ENCODE measurements at regions not wholly inside any gene's neighbourhood (a gene's known extent, or its start where the extent isn't known, plus 50 kb on each side); places are given as distances from the start of the nearest gene placed in this dataset.

- Histone ChIP-seq H3K27ac (ENCODE audit: low read depth, low read length) (no peak overlapping the region), H3K4me1 (ENCODE audit: control insufficient read depth, insufficient read depth, low read length) (peaks cover 43% of the 10 kb centered on the region), H3K27me3 (ENCODE audit: control insufficient read depth, insufficient read depth, low read length) (no peaks in the 10 kb centered on the region; the same call in 1 of the 2 replicates), H3K9ac (ENCODE audit: low read depth, low read length) (no peak overlapping the region), H3K9me3 (ENCODE audit: control insufficient read depth, insufficient read depth, low read length) (no peaks in the 10 kb centered on the region), H3K36me3 (ENCODE audit: control insufficient read depth, insufficient read depth, low read length) (no peaks in the 10 kb centered on the region), H3K4me3 (ENCODE audit: low read depth, low read length) (peak overlapping the region; percentile 33)
Measured at GRCh38 chr1:34656299-34656698, 98.5 kb upstream of the GJB5 start.

- Histone ChIP-seq H3K36me3 (ENCODE audit: control insufficient read depth, insufficient read depth, low read length) (no peaks in the 10 kb centered on the region), H3K9ac (ENCODE audit: low read depth, low read length) (no peak overlapping the region), H3K9me3 (ENCODE audit: control insufficient read depth, insufficient read depth, low read length) (no peaks in the 10 kb centered on the region), H3K27ac (ENCODE audit: low read depth, low read length) (no peak overlapping the region), H3K4me1 (ENCODE audit: control insufficient read depth, insufficient read depth, low read length) (peaks cover 43% of the 10 kb centered on the region), H3K27me3 (ENCODE audit: control insufficient read depth, insufficient read depth, low read length) (no peaks in the 10 kb centered on the region; the same call in 1 of the 2 replicates), H3K4me3 (ENCODE audit: low read depth, low read length) (peak overlapping the region; percentile 33; the same call in 1 of the 2 replicates)
Measured at GRCh38 chr1:34656731-34657130, 98.1 kb upstream of the GJB5 start.

- no peak overlapping the region for H3K4me3 ChIP-seq (ENCODE audit: low read depth, low read length)
- H3K9me3 ChIP-seq (ENCODE audit: control insufficient read depth, insufficient read depth, low read length): no peaks in the 10 kb centered on the region
- H3K27me3 ChIP-seq (ENCODE audit: control insufficient read depth, insufficient read depth, low read length): no peaks in the 10 kb centered on the region; the same call in 1 of the 2 replicates
- peaks cover 43% of the 10 kb centered on the region for H3K4me1 ChIP-seq (ENCODE audit: control insufficient read depth, insufficient read depth, low read length)
- no peak overlapping the region for H3K27ac ChIP-seq (ENCODE audit: low read depth, low read length)
- no peak overlapping the region for H3K9ac ChIP-seq (ENCODE audit: low read depth, low read length)
- H3K36me3 ChIP-seq (ENCODE audit: control insufficient read depth, insufficient read depth, low read length): no peaks in the 10 kb centered on the region
Measured at GRCh38 chr1:34657266-34657665, 97.6 kb upstream of the GJB5 start.

- Histone ChIP-seq H3K36me3 (ENCODE audit: control insufficient read depth, insufficient read depth, low read length) (no peaks in the 10 kb centered on the region), H3K27me3 (ENCODE audit: control insufficient read depth, insufficient read depth, low read length) (no peaks in the 10 kb centered on the region; the same call in 1 of the 2 replicates), H3K4me3 (ENCODE audit: low read depth, low read length) (no peak overlapping the region), H3K27ac (ENCODE audit: low read depth, low read length) (no peak overlapping the region), H3K9me3 (ENCODE audit: control insufficient read depth, insufficient read depth, low read length) (no peaks in the 10 kb centered on the region), H3K4me1 (ENCODE audit: control insufficient read depth, insufficient read depth, low read length) (peaks cover 43% of the 10 kb centered on the region), H3K9ac (ENCODE audit: low read depth, low read length) (no peak overlapping the region)
Measured at GRCh38 chr1:34657849-34658248, 97.0 kb upstream of the GJB5 start.

GRCh38 chr1:34663031-34663430, 91.8 kb upstream of the GJB5 start:
- Histone ChIP-seq H3K9ac (ENCODE audit: low read depth, low read length) (no peak overlapping the region), H3K27ac (ENCODE audit: low read depth, low read length) (no peak overlapping the region), H3K36me3 (ENCODE audit: control insufficient read depth, insufficient read depth, low read length) (no peaks in the 10 kb centered on the region), H3K4me1 (ENCODE audit: control insufficient read depth, insufficient read depth, low read length) (no peaks in the 10 kb centered on the region), H3K27me3 (ENCODE audit: control insufficient read depth, insufficient read depth, low read length) (no peaks in the 10 kb centered on the region), H3K4me3 (ENCODE audit: low read depth, low read length) (no peak overlapping the region), H3K9me3 (ENCODE audit: control insufficient read depth, insufficient read depth, low read length) (no peaks in the 10 kb centered on the region)

GRCh38 chr1:34668063-34668462, 86.8 kb upstream of the GJB5 start:
- H3K27me3 ChIP-seq (ENCODE audit: control insufficient read depth, insufficient read depth, low read length): no peaks in the 10 kb centered on the region
- H3K4me3 ChIP-seq (ENCODE audit: low read depth, low read length): no peak overlapping the region
- no peaks in the 10 kb centered on the region for H3K4me1 ChIP-seq (ENCODE audit: control insufficient read depth, insufficient read depth, low read length)
- H3K36me3 ChIP-seq (ENCODE audit: control insufficient read depth, insufficient read depth, low read length): no peaks in the 10 kb centered on the region
- H3K9ac ChIP-seq (ENCODE audit: low read depth, low read length): no peak overlapping the region
- no peak overlapping the region for H3K27ac ChIP-seq (ENCODE audit: low read depth, low read length)
- peaks cover 9% of the 10 kb centered on the region; the same call in 1 of the 2 replicates for H3K9me3 ChIP-seq (ENCODE audit: control insufficient read depth, insufficient read depth, low read length)

GRCh38 chr1:34670982-34671381, 83.9 kb upstream of the GJB5 start:
- no peak overlapping the region for H3K27ac ChIP-seq (ENCODE audit: low read depth, low read length)
- H3K4me1 ChIP-seq (ENCODE audit: control insufficient read depth, insufficient read depth, low read length): no peaks in the 10 kb centered on the region
- H3K9me3 ChIP-seq (ENCODE audit: control insufficient read depth, insufficient read depth, low read length): peaks cover 11% of the 10 kb centered on the region; the same call in 1 of the 2 replicates
- no peak overlapping the region for H3K9ac ChIP-seq (ENCODE audit: low read depth, low read length)
- H3K4me3 ChIP-seq (ENCODE audit: low read depth, low read length): no peak overlapping the region
- no peaks in the 10 kb centered on the region for H3K36me3 ChIP-seq (ENCODE audit: control insufficient read depth, insufficient read depth, low read length)
- H3K27me3 ChIP-seq (ENCODE audit: control insufficient read depth, insufficient read depth, low read length): no peaks in the 10 kb centered on the region

- Histone ChIP-seq H3K9me3 (ENCODE audit: control insufficient read depth, insufficient read depth, low read length) (peaks cover 11% of the 10 kb centered on the region; the same call in 1 of the 2 replicates), H3K36me3 (ENCODE audit: control insufficient read depth, insufficient read depth, low read length) (no peaks in the 10 kb centered on the region), H3K27ac (ENCODE audit: low read depth, low read length) (no peak overlapping the region)
Measured at GRCh38 chr1:34671887-34672286, 83.0 kb upstream of the GJB5 start.

GRCh38 chr1:34681480-34682451, 73.1 kb upstream of the GJB5 start:
- Histone ChIP-seq H3K27ac (ENCODE audit: low read depth, low read length) (no peak overlapping the region), H3K9ac (ENCODE audit: low read depth, low read length) (no peak overlapping the region), H3K4me1 (ENCODE audit: control insufficient read depth, insufficient read depth, low read length) (peaks cover 12% of the 10 kb centered on the region), H3K27me3 (ENCODE audit: control insufficient read depth, insufficient read depth, low read length) (no peaks in the 10 kb centered on the region), H3K36me3 (ENCODE audit: control insufficient read depth, insufficient read depth, low read length) (no peaks in the 10 kb centered on the region), H3K4me3 (ENCODE audit: low read depth, low read length) (no peak overlapping the region), H3K9me3 (ENCODE audit: control insufficient read depth, insufficient read depth, low read length) (peaks cover 13% of the 10 kb centered on the region; the same call in 1 of the 2 replicates)

More at GRCh38 chr1:34671887-34672286, 83.0 kb upstream of the GJB5 start:
- no peak overlapping the region for H3K4me3 ChIP-seq (ENCODE audit: low read depth, low read length)
- H3K9ac ChIP-seq (ENCODE audit: low read depth, low read length): no peak overlapping the region
- H3K27me3 ChIP-seq (ENCODE audit: control insufficient read depth, insufficient read depth, low read length): no peaks in the 10 kb centered on the region
- H3K4me1 ChIP-seq (ENCODE audit: control insufficient read depth, insufficient read depth, low read length): no peaks in the 10 kb centered on the region

GRCh38 chr1:34682452-34683223, 72.2 kb upstream of the GJB5 start:
- Histone ChIP-seq H3K9me3 (ENCODE audit: control insufficient read depth, insufficient read depth, low read length) (peaks cover 13% of the 10 kb centered on the region; the same call in 1 of the 2 replicates), H3K27ac (ENCODE audit: low read depth, low read length) (no peak overlapping the region), H3K36me3 (ENCODE audit: control insufficient read depth, insufficient read depth, low read length) (no peaks in the 10 kb centered on the region), H3K27me3 (ENCODE audit: control insufficient read depth, insufficient read depth, low read length) (no peaks in the 10 kb centered on the region), H3K4me1 (ENCODE audit: control insufficient read depth, insufficient read depth, low read length) (peaks cover 12% of the 10 kb centered on the region), H3K4me3 (ENCODE audit: low read depth, low read length) (no peak overlapping the region), H3K9ac (ENCODE audit: low read depth, low read length) (no peak overlapping the region)

Data from HUES48 (cell line).